Activated CD4-positive, alpha-beta T cell treated with anti-CD3 and anti-CD28 coated beads, Interleukin-2, Interleukin-6, amounts not matched to agents 100 ng/mL and 50 ng/mL, durations not matched to agents 16 hours and 8 hours (primary cell): ENCODE measurements at regions not wholly inside any gene's neighbourhood (a gene's known extent, or its start where the extent isn't known, plus 50 kb on each side); places are given as distances from the start of the nearest gene placed in this dataset.

Experiments used
- DNase-seq: peaks from one replicate; pipeline ENCODE4 v3.0.0-alpha.2; 2020

DNA sequence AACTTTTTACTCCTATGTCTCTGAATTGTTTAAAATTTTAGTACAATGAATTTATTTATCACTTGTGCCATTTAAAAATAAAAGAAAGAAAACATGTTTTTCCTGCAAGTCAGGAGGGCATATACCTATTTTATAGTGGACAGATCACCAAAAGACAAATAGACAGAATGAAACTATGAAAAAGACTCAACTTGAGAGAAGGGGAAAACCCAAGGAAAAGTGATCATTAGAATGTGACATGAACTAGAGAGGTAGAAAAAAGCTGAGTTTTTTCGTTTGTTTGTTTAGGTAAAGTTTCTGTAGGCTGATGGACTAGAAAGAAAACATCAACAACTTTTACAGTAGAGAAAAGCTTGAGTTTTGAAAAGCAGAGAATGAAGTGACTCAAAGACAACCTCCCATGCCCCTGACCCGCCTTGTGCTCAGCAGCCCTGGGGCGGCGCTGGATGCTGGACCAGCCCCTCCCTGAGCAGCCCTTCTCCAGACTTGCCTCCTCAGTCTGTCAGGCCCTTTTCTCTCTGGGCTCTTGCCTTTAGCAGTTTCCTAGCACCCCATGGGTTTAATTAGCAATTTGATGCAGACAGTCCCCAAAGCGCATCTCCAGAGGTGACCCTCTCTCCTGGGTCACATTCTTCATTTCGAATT, 95.1 kb upstream of the ARID2 start:
- peak; percentile 4 for DNase-seq

DNA sequence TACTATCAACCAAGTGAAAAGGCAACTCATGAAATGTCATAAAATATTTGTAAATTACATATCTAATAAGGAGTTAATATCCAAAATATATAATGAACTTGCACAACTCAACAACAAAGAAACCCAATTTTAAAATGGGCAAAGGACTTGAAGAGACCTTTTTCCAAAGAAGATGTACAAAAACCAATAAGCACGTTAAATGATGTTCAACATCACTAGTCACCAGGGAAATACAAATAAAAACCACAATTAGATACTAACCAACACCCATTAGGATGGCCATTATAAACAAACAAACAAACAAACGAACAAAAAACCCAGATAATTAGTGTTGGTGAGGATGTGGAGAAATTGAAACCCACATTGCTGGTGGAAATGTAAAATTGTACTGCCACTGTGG, 92.3 kb upstream of the ARID2 start:
- no peak for DNase-seq

DNA sequence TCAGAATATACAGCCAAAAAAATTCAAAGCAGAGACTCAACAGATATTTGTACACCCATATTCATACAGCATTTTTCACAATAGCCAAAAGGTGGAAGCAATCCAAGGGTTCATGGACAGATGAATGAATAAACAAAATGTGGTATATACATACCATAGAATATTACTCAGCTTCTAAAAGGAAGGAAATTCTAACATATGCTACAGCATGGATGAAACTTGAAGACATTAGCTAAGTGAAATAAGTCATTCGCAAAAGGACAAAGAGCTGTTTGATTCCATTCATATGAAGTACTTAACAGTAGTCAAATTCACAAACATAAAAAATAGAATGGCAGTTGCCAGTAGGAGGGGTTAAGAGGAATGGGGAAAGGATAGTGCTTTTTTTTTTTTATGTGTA, 91.8 kb upstream of the ARID2 start:
- no peak for DNase-seq

DNA sequence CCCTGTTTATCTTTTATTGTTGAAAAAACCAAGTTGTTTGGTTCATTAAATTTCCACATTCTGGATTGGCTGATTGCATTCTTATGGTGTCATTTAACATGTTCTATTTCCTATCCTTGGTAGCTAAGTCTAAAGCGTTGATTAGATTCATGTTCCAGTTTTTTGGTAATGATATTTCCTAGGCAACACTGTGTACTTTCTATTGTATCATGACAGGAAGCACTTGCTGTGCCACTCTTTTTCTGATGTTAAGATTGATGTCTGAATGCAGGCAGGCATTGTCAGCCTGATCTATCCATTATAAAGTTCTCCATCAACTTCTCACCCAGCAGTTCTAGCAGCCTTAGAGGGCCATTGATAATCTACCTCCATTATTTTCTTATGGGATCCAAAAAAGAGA, 91.1 kb upstream of the ARID2 start:
- no peak for DNase-seq

DNA sequence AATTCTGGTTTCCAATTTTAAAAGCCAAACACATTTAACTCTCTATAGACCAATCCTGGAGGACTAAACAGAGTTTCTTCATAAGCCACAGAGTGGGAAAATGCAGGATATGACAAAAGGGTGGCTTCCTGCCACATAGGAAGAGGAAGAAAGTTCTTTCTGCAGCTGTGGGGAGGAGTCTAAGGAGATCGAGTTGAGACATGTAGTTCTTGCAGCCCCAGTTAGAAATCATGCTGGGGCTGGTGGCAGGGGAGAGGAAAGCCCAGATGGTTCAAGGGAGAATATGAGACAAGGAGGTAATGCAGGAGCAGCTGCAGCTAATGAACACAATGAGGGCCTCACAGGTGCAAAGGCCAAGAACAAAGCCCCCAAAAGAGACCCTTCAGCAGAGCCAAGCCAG, 85.0 kb upstream of the ARID2 start:
- DNase-seq = peak; percentile 13

DNA sequence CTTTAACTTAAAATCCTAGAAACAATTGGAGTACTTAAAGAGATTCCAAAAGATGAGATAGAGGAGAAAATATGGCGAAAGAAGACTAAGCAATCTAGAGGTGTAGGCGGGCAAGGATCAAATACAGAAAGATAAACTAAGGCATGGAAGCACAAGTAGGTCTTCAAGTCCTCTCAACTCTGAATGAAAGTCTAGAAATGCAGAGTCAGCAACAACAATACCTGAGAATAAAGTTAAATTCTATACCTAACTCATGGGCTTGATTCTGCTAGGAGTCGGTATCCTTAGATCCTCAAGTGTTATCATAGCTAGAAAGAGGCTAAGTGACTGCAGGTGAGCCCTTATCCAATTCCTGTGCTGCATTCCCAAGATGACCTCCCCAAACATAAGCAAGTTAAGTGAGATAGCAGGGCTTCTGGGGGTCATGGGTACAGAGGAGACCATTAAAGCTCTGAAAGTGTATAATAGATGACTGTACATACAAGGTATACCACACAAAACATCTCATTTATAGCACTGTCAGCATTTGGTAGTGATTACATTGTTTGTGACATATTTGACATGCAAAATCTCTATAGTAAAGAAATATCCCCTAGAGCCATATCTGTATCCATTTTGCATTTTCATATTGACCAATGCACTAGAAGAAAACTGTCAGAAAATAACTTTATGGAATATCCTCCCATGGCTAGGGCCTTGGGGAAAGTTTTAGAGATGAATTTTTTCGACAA, 82.5 kb upstream of the ARID2 start:
- no peak for DNase-seq

DNA sequence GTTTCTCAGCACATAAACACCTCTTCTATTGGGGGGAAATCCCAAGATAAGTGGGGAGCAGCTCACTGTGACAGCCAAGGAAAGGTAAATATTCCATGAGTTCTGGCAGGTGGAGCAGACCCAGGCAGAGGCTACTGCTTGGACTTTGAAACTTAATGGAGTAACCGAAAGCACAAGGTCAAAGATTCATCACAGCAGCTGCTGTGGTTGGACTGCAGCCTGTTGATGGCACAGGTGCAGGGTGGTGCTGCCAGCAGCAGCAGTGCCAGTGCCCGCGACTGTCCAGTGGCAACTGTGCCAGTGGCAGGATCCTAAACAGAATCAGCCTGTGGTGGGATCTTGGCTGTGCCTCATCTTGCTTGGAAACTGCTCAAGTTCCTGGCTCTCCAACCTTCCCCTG, 81.4 kb upstream of the ARID2 start:
- no peak for DNase-seq

DNA sequence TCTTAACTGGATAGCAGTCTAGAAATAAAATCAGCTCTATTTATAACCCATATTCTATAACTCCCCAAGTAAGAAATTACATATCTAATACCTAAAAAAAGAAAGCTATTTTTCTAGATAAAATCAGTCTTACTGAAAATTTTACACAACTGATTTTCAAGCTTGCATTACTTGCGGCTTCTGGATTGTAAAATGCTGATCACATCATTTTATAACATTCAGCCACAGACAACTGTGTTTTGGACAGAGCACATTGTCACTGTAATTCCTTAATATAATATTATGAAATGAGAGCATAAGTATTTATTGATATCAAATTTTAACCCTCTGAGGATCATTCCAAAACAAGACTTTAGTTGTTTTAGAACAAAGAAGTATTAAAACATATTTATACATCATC, 78.5 kb upstream of the ARID2 start:
- no peak for DNase-seq

DNA sequence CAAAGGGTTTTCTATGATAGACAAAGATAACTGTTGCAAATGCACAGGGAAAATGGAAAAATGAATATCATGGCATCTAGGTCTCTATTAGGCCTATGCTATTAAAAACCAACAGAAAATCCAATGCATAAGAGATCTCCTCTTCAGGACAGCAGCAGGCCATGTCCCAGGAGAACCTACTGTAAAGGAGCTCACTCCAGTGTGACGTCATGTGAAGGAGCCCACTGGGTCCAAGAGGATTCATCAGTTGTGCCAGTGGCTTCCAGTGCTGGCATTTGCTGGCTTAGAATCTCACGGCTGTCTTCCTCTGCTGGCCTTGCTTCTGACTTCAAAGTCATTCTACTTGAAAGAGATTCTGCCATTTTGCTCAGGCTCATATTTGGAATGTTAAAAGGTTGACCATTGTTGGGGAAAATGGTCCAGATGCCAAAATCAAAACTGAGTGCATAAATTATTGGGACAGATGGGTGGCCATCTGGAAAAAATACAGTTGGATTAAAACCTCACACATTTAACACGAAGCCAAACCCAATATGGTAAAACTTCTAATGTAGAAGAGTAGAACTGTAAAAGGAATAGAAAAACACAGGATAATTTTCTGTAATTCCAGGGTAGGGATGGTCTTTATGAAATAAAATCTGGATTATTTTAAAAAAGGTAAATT, 75.4 kb upstream of the ARID2 start:
- DNase-seq = no peak

DNA sequence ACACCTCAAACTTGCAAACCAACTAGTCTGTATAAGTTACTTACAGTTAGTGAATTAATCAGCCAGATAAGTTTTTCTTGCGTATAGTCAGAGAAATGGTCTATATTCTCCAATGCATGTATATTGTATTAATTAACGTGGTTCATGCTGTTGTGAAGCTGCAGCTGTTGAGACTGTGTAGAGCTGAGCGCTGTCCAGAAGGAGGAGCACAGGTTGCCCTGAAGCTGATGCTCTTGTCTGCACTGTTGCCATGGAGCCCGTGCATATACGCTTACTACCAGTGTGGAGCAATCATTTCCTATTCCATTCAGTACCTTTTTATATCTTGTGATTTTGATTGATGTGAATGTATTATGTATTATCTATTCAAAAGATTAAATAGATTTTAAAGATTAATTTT, 74.3 kb upstream of the ARID2 start:
- DNase-seq = peak; percentile 14

DNA sequence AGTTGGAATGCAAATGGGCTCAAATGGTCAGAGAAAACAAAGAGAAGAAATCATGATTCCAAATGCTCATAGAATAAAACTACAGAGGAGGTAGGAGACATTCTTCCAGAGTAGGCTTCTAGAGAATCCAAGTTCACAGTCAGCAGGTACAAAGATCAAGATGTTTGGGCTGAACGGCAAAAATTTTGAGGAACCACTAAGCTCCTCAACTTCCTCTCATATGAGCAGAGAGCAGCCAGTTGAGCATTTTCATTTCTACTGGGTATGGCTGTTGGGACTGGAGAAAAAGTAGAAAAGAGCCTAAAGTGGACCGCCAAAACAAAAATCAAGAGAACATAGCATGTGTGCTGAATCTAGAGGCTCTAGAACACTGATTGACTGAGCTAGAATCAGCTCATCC, 73.8 kb upstream of the ARID2 start:
- DNase-seq = no peak

DNA sequence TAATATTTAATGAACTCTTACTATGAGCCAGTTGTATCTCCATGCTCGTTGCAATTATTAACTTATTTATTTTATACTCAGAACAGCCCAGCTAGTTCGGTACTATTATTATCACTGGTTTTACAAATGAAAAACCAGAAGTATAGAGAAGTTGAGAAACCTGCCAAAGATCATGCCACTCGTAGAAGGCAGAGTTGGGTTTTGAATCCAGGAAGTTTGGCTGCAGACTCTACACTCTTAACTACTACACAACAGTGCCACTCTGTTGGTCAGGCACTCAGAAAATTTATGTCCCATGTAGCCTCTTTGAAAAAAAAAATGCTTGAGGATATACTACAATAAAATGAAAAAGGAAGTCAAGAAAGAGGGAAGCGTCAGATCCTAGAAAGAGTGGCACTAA, 71.5 kb upstream of the ARID2 start:
- no peak for DNase-seq

DNA sequence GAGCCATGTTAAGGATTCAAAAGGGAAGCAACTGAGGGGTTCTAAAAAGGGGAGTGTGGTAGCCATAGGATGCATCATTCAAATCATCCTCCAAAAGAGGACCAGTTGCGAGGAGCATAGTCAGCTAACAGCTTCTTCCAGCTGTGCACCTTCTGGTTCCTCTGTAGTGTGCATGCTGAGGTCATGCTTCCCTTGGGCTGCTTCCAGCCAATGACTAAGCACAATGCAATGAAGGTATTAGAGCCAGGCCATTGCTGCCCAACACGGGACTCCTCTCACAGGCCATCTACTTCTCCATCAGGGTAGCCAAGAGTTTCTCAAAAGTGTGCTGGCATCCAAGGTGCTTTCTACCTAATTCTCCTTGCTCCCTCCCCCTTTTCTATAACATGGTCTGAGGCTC, 69.2 kb upstream of the ARID2 start:
- DNase-seq = no peak

DNA sequence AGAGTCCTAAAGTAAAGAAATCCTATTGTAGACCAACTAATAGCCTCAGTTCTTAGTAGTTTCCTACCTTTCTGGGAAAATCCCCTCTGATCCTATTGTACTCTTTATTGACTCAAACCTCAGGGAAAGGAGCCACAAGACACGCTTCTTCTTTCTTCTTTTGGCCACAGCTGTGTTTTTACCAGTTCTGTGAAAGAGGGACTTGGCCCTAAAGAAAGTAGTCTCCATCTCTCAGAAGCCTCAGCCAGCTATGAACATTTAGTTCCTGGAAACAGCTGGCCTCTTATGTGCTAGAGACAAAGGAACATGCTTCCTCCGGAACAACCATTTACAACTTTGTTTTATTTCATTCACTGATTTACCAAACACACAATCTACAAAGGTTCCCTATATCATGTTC, 66.1 kb upstream of the ARID2 start:
- DNase-seq = no peak

DNA sequence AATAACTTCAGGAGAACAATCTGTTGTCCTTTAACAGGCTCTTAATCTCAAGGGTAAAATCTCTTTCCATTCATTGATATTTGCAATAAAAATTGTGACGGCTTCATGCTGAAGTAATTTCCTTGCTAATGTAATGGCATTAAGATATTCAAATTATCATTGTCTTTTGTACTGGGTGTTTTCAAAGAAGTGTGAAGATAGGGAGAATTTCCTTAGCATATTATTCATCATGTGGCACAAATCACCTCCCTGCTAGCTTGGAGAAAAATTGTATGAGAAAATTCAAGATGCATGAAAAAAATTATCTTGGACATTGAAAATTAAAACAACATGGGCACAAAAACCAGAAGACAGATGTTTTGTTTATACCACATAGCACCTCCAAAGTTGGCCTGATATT, 63.6 kb upstream of the ARID2 start:
- DNase-seq = no peak

DNA sequence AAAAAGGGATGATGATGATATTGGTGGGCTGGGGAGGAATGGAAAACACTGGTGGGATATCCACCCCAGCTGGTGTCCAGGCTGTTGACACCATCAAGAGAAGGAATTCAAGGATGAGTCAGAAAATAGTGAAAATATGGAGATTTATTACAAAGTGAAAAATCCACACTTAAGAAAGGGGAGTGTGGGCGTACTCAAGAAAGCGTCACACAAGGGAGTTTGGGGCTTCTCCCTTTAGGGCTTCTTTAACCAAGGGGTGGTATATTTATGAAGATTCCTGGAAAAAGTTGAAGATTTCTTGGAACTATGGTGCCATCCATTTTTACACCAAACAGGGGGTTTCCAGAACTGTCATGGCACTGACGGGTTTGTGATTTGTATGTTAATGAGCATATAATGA, 63.1 kb upstream of the ARID2 start:
- peak; percentile 20 for DNase-seq

DNA sequence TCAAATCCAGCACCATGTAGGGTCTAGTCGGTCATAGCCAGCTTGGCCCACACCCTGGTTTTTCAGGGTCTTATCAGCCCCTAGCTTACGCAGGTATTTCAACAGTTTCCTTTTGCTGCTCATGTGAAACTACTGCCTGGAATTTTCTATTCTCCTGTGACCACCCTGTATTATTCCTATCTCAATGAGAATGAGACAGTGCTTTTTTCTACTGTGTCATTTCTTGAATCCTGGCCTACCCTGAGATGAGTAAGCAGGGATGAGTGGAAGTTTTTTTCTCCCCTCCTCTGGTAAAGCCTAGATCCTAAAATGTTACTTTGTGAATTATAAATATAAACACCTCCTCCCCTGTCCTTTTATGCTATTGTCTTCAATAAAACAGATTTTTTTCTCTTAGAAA, 62.7 kb upstream of the ARID2 start:
- no peak for DNase-seq

DNA sequence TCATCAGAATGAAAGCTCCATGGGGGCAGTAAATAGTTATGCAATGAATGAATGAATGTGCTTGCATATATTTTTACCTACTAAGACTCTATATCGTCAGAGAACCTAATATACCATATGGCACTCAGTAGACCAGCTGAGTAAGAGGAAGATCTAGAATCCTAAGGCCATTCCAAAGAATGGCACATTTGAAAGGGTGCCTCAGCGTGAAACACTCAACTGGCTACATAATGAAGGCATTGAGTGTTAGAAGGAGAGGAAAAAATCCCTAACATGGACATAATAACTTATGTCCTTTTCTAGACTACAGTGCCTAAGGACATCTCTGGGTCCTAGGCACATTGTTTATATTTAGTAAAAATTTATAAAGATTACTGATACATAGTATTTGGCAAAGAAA, 61.7 kb upstream of the ARID2 start:
- DNase-seq = no peak

DNA sequence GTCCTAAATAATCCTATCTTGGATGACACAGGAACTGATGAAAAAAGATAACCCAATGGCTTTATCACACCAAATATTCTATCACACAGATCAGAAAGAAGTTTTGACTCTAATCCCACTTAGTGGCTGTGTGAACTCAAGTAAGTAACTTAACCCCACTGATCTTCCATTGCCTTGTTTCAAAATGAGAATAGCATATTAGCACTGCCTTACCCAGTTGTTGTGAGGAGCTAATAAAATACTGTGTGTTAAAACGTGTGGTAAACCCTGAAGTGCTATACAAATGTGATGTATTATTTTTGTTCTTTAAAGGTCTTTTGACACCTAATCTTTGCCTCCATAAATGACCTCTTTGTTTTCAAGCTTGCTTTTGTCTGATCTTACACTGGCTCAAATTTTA, 60.9 kb upstream of the ARID2 start:
- peak; percentile 29 for DNase-seq

DNA sequence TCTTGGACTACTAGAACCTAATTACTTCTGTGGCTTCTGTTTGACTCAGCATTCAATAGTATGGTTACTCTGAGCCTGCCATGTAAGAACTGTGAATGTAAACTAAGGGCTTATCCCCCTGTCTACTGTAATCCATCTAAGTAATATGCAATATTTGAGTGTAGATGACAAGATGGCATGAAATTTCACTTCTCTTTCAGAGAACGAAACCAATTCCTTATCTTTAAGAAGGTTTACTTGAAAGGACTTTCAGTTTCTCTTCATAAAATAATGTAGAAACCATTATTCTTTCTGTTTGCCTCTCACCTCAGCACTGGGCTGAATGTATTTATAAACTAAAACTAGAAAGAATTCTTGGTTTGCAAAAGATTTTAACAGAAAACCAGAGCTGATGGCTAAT, 60.4 kb upstream of the ARID2 start:
- DNase-seq = peak; percentile 71

DNA sequence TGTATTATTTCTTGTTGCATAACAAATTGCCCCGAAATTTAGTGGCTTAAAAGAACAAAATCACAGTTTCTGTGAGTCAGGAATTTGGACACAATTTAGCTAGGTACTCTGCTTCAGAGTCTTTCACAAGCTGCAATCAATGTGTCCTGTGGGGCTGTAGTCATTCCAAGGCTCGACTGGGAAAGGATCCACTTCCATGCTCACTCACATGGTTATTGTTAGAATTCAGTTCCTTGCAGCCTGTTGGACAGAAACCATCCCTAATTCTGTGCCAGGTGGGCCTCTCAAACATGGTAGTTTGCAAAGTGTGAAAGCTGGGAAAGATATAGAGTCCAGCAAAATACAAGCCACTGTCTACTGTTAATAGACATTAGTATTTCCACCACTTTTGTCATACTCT, 59.7 kb upstream of the ARID2 start:
- DNase-seq = no peak

DNA sequence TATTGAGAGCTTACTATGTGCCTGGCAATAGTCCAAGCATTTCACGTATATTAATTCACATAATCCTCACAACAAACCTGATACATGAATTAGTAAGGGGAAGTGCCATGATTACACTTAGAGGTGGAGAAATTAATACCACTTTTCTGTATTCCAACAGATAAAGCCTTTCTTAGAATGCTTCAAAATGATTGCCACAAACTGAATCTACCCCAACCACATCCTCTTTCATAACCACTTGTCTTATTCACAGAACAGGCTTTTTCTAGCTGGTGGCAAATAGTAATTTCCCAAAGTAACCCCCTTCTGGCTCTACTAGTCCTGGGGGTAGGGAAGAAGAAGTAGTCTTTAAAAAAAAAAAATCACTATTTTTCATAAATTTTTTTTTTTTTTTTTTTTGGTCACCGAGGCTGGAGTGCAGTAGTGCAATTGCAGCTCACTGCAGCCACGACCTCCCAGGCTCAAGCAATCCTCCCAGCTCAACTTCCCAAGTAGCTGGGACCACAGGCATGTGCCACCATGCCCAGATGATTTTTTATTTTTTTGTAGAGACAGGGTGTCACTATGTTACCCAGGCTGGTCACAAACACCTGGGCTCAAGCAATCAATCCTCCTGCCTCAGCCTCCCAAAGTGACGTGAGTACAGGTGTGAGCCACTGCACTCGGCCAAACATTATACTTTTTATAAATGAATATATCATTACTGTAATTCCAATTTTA, 59.0 kb upstream of the ARID2 start:
- peak; percentile 79 for DNase-seq

DNA sequence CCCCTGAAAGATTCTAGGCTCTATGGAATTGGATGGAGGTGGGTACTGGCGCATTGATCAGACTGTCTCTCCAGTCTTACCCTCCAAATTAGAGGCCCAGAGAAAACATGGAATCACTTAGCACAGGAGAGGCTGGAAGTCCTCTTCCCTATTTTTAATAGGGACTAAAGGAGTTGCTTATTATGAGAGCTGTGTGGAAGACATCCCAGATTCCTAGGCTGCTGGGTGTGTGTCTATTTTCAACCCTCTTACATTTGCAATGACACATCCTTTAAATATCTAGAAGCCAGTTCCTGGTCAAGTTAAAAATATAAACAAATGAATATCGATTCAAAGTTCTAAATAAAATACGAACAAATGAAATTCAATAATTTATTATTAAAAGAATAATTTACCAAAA, 58.3 kb upstream of the ARID2 start:
- no peak for DNase-seq
